ENCODE measurements at regions not wholly inside any gene's neighbourhood (a gene's known extent, or its start where the extent isn't known, plus 50 kb on each side); places are given as distances from the start of the nearest gene placed in this dataset.

GRCh38 chr18:54033052-54033451 lies 191.4 kb downstream of the MBD2 start:
- no peak overlapping the region for H3K4me3 ChIP-seq
- ATAC-seq: no peak
- no peak overlapping the region for H3K27ac ChIP-seq
- WGBS (ENCODE audit: insufficient coverage, low coverage, low lambda C conversion rate, missing lambda C conversion rate): 83% methylated on average over 2 of the region's 3 CpGs
- intact Hi-C loops (cut with DNase I): no loop called here
- TF ChIP-seq POLR2A (IDR thresholded peaks at IDR 0.05): no peak
- TF ChIP-seq, protein P1, sequence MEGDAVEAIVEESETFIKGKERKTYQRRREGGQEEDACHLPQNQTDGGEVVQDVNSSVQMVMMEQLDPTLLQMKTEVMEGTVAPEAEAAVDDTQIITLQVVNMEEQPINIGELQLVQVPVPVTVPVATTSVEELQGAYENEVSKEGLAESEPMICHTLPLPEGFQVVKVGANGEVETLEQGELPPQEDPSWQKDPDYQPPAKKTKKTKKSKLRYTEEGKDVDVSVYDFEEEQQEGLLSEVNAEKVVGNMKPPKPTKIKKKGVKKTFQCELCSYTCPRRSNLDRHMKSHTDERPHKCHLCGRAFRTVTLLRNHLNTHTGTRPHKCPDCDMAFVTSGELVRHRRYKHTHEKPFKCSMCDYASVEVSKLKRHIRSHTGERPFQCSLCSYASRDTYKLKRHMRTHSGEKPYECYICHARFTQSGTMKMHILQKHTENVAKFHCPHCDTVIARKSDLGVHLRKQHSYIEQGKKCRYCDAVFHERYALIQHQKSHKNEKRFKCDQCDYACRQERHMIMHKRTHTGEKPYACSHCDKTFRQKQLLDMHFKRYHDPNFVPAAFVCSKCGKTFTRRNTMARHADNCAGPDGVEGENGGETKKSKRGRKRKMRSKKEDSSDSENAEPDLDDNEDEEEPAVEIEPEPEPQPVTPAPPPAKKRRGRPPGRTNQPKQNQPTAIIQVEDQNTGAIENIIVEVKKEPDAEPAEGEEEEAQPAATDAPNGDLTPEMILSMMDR (IDR thresholded peaks at IDR 0.05): no peak
- DNase-seq: no peak
- no peaks in the 10 kb centered on the region for H3K36me3 ChIP-seq
- H3K9me3 ChIP-seq: no peaks in the 10 kb centered on the region
- no peaks in the 10 kb centered on the region for H3K4me1 ChIP-seq
- H3K27me3 ChIP-seq: no peaks in the 10 kb centered on the region

- Histone ChIP-seq H3K27me3 (no peaks in the 10 kb centered on the region), H3K36me3 (no peaks in the 10 kb centered on the region), H3K27ac (no peak overlapping the region), H3K4me1 (no peaks in the 10 kb centered on the region), H3K4me3 (no peak overlapping the region), H3K9me3 (no peaks in the 10 kb centered on the region)
- TF ChIP-seq POLR2A (IDR thresholded peaks at IDR 0.05): no peak
- no peak for ATAC-seq
- intact Hi-C loops (cut with DNase I): no loop called here
- DNase-seq: no peak
Observed at GRCh38 chr18:54032412-54032811, 192.1 kb downstream of the MBD2 start.

GRCh38 chr18:54031243-54031642 lies 193.2 kb downstream of the MBD2 start:
- no peaks in the 10 kb centered on the region for H3K9me3 ChIP-seq
- intact Hi-C loops (cut with DNase I): no loop called here
- H3K27me3 ChIP-seq: no peaks in the 10 kb centered on the region
- no peaks in the 10 kb centered on the region for H3K36me3 ChIP-seq
- H3K4me3 ChIP-seq: no peak overlapping the region
- no peak for TF ChIP-seq POLR2A (IDR thresholded peaks at IDR 0.05)
- TF ChIP-seq, protein P1 (IDR thresholded peaks at IDR 0.05): no peak
- no peak for ATAC-seq
- H3K4me1 ChIP-seq: no peaks in the 10 kb centered on the region
- no peak for DNase-seq
- H3K27ac ChIP-seq: no peak overlapping the region

DNA sequence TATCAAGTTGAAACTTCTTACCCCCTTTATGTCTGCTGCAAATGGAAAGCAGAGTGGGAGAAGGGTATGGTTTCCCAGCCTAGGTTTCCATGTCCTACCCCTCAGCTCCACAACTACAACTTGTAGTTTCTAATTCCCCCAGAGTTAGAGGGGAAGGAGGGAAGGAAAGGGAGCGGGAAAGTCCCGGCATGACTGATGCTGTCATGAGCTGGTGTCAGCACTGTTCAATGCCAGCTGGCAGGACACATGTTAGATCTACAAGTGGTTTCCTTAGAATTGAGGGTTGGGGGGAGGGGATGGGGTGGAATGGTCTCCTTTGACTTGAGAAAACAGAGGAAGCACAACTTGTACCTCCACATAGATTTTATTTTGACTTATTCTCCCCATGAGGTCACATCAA lies 194.0 kb downstream of the MBD2 start:
- Histone ChIP-seq H3K4me1 (no peaks in the 10 kb centered on the region), H3K27ac (no peak overlapping the region), H3K36me3 (no peaks in the 10 kb centered on the region), H3K9me3 (no peaks in the 10 kb centered on the region), H3K27me3 (no peaks in the 10 kb centered on the region), H3K4me3 (no peak overlapping the region)
- intact Hi-C loops (cut with DNase I): no loop called here
- DNase-seq (no peak), ATAC-seq (no peak)
- TF ChIP-seq, protein P1 (IDR thresholded peaks at IDR 0.05): no peak
- TF ChIP-seq POLR2A (IDR thresholded peaks at IDR 0.05): no peak
- 68% methylated on average over 2 of the region's 2 CpGs for WGBS (ENCODE audit: insufficient coverage, low coverage, low lambda C conversion rate, missing lambda C conversion rate)

GRCh38 chr18:54023471-54023870 lies 201.0 kb downstream of the MBD2 start:
- TF ChIP-seq, protein P1 (IDR thresholded peaks at IDR 0.05): no peak
- TF ChIP-seq POLR2A (IDR thresholded peaks at IDR 0.05): no peak
- no peaks in the 10 kb centered on the region for H3K36me3 ChIP-seq
- no peaks in the 10 kb centered on the region for H3K4me1 ChIP-seq
- intact Hi-C loops (cut with DNase I): no loop called here
- H3K27ac ChIP-seq: no peak overlapping the region
- H3K4me3 ChIP-seq: no peak overlapping the region
- no peaks in the 10 kb centered on the region for H3K27me3 ChIP-seq
- DNase-seq (no peak), ATAC-seq (no peak)
- WGBS (ENCODE audit: insufficient coverage, low coverage, low lambda C conversion rate, missing lambda C conversion rate): 59% methylated on average over 4 of the region's 4 CpGs
- no peaks in the 10 kb centered on the region for H3K9me3 ChIP-seq
